H54 (cell line): ENCODE measurements at regions not wholly inside any gene's neighbourhood (a gene's known extent, or its start where the extent isn't known, plus 50 kb on each side); places are given as distances from the start of the nearest gene placed in this dataset.

ENCODE experiments used
- DNase-seq: peaks from one replicate; pipeline ENCODE4 v3.0.0; 2011; ENCODE audit warnings: low spot score, mixed read lengths; ENCODE audit not compliant: insufficient read length
- FAIRE-seq: peaks from 3 replicates; lab custom pipeline; 2011; peaks lifted over from hg19 to GRCh38; lab: Jason Lieb, UNC
- POLR2A ChIP-seq: IDR thresholded peaks from 2 replicates; pipeline ENCODE4 v1.6.1; 2011; ENCODE audit warnings: low read depth, mild to moderate bottlenecking, low read length

DNA sequence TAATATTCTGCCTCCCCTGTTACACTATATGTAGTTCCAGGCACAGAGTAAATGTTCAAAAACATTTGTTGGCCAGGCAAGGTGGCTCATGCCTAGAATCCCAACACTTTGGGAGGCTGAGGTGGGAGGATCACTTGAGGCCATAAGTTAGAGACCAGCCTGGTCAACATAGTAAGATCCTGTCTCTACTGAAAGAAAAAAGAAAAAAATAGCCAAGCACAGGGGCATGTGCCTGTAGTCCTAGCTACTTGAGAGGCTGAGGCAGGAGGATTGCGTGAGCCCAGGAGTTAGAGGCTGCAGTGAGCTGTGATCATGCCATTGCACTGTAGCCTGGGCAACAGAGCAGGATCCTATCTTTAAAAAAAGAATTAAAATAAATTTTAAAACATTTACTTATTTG is 57.6 kb upstream of the SIM2 start:
- FAIRE-seq (no peak), DNase-seq (no peak)
- no peak for TF ChIP-seq POLR2A

DNA sequence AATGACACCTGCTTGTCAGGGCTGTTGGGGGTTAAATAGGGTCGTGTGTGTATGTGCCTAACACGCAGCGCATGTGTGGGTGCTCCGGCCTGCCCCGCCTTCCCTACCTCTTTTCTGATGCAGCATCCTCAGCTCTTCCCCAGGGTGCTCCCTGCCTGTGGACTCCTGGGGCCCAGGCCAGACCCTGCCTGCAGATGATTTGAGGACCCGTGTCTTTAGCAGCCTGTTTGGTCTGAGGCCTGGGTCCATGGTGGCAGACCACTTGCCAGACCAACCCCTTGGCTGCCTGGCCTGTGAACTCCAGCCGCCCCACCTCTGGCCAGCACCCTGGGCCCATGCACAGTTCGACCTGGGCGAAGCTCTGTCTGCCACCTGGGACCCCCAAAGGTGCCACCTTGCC is 57.0 kb upstream of the SIM2 start:
- no peak for FAIRE-seq
- DNase-seq, result no peak
- TF ChIP-seq POLR2A, result no peak

- no peak for TF ChIP-seq POLR2A
- no peak for DNase-seq
- FAIRE-seq, result no peak
Measured at GRCh38 chr21:36642777-36643176, 56.1 kb upstream of the SIM2 start.

DNA sequence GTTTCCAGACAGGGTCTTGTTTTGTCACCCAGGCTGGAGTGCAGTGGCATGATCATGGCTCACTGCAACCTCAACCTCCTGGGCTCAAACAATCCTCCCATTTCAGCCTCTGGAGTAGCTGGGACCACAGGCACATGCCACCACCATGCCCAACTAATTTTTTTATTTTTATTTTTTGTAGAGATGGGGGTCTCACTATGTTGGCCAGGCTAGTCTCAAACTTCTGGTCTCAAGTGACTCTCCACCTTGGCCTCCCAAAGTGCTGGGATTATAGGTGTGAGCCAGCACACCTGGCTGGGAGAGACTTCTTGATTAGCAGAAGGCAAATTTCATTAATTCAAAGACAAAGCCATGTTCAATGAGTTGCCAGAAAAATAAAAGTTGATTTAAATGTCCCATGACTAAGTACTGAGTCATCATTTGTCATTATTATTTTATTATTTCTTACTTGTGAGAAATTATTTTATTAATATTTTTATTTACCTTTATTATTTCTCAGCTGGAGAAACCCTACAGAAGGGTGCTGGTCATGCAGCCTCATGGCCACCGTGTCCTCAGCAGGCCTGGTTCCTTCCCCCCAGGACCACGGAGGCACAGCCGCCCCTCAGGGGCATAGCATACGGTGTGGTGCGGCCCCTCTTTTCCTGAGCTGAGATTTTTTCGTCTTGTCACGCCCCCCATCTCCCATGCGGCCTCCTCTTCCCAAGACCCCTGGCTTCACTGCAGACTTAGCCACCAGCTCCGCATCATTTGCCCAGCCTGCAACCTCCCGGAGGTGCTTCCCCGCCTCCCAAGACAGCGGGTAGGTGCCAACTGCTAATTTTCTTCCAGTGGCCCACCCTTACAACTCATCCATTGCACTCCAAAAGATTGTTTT is 55.3 kb upstream of the SIM2 start:
- FAIRE-seq (no peak), DNase-seq (no peak)
- TF ChIP-seq POLR2A, result no peak

DNA sequence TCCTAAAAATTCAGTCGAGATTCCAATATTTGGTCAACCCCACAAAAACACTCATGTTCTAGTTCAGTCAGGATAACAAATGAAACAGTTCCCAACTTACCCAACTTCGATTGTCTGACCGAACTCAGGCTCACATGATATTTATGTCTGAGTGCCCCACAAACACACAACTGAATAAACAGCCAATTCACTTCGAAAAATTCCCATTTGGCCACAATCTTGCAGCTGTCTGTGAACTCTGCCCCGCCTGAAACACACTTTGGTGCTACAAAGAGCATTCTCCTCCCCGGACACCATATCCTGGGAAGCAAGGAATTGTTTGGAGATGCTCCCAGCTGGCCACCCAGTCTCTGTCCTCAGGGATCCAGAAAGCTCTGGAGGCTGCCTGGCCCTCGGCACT is 52.9 kb upstream of the SIM2 start:
- FAIRE-seq (no peak), DNase-seq (no peak)
- TF ChIP-seq POLR2A, result no peak

GRCh38 chr21:36646645-36647044 is 52.3 kb upstream of the SIM2 start:
- no peak for TF ChIP-seq POLR2A
- DNase-seq, result no peak
- FAIRE-seq, result no peak

GRCh38 chr21:36647279-36648093 is 51.4 kb upstream of the SIM2 start:
- DNase-seq (peak; percentile 34), FAIRE-seq (no peak)
- no peak for TF ChIP-seq POLR2A
